HCT116 (cell line): ENCODE measurements at regions not wholly inside any gene's neighbourhood (a gene's known extent, or its start where the extent isn't known, plus 50 kb on each side); places are given as distances from the start of the nearest gene placed in this dataset.

Experiments
- ATAC-seq: fragments of 200-7000 bp; cut with Tn5 transposase; 2 replicates; pipeline ENCODE4 v1.9.1; 2020; ENCODE audit warnings: mild to moderate bottlenecking, moderate library complexity
- BruUV-seq: library from RNA; stranded (reverse); fragments of 400-500 nt; replicated peaks from 2 replicates; lab custom pipeline; 2021; lab: Mats Ljungman, UMichigan
- CTCF ChIA-PET: fragments of 300-600 bp; sonication (Branson Sonifier 250); formaldehyde crosslinking; loops from one replicate; lab custom pipeline; 2021; ENCODE audit warnings: antibody characterized with exemption; lab: Charles Lee
- POLR2A ChIA-PET: fragments of 300-600, 350-600 bp; sonication (Branson Sonifier 250); formaldehyde crosslinking; loops from one replicate; lab custom pipeline; 2021; ENCODE audit warnings: antibody characterized with exemption; lab: Charles Lee
- RAD21 ChIA-PET, 2 experiments: fragments of 300-600 bp; sonication (Branson Sonifier 250); formaldehyde crosslinking; loops; one replicate each; lab custom pipeline; 2023; ENCODE audit warnings: low total read pairs in 2 of 2; ENCODE audit not compliant: uncharacterized antibody in 2 of 2, unreplicated experiment in 2 of 2, low non-redundant PET in 1 of 2; lab: Charles Lee
- DNase-seq: peaks from one replicate; pipeline ENCODE4 v3.0.0-alpha.2; 2010; ENCODE audit warnings: low read depth, low spot score
- H2AFZ ChIP-seq: fragments of 200-600 bp; shearing (Covaris generic), sonication (generic); 2 replicates; pipeline ENCODE4 v1.6.1; 2017; ENCODE audit warnings: low read depth, mixed run types, mixed read lengths, antibody characterized with exemption, low read length; ENCODE audit not compliant: poor library complexity, severe bottlenecking
- H3K27ac ChIP-seq: 2 replicates; pipeline ENCODE4 v1.5.1; 2012; ENCODE audit warnings: low read depth, low read length
- H3K27me3 ChIP-seq: fragments of 200-600 bp; sonication (generic); 2 replicates; pipeline ENCODE4 v1.6.1; 2016; ENCODE audit warnings: mixed run types, low read length, mixed read lengths; ENCODE audit not compliant: insufficient read depth
- H3K36me3 ChIP-seq, 2 experiments: fragments of 200-500 bp in 1 of 2; fragments of 200-600 bp in 1 of 2; sonication (Bioruptor generic) in 1 of 2; sonication (generic) in 1 of 2; 2 replicates each; pipeline versions ENCODE4 v1.5.1 to v1.6.1; 2014 to 2016; ENCODE audit warnings: low read length in 2 of 2, inconsistent platforms in 1 of 2, mixed read lengths in 1 of 2, mixed run types in 1 of 2; ENCODE audit not compliant: insufficient read depth in 2 of 2, control insufficient read depth in 1 of 2
- H3K4me1 ChIP-seq, 2 experiments: fragments of 200-600 bp in 1 of 2; sonication (generic) in 1 of 2; 2 replicates each; pipeline versions ENCODE4 v1.5.1 to v1.6.1; 2012 to 2017; ENCODE audit warnings: low read length in 2 of 2, inconsistent platforms in 1 of 2, mild to moderate bottlenecking in 1 of 2, mixed read lengths in 1 of 2, mixed run types in 1 of 2, moderate library complexity in 1 of 2; ENCODE audit not compliant: insufficient read depth in 2 of 2, control insufficient read depth in 1 of 2
- H3K4me2 ChIP-seq: fragments of 200-600 bp; sonication (generic); 2 replicates; pipeline ENCODE4 v1.6.1; 2017; ENCODE audit warnings: mixed run types, low read length, mixed read lengths
- H3K4me3 ChIP-seq, 2 experiments: fragments of 200-600 bp in 1 of 2; sonication (generic) in 1 of 2; replicated peaks in 1 of 2; 2 replicates each; pipeline ENCODE4 v1.5.1; 2011 to 2016; ENCODE audit warnings: low read length in 2 of 2, control low read depth in 1 of 2, low read depth in 1 of 2, mild to moderate bottlenecking in 1 of 2, mixed read lengths in 1 of 2, mixed run types in 1 of 2
- H3K79me2 ChIP-seq: fragments of 200-600 bp; sonication (generic); 2 replicates; pipeline ENCODE4 v1.6.1; 2017; ENCODE audit warnings: mild to moderate bottlenecking, mixed run types, low read length, moderate library complexity, mixed read lengths; ENCODE audit not compliant: insufficient read depth
- H3K9ac ChIP-seq: fragments of 200-600 bp; sonication (generic); 2 replicates; pipeline ENCODE4 v1.6.1; 2016; ENCODE audit warnings: low read length, mixed read lengths
- H3K9me2 ChIP-seq: fragments of 200-600 bp; sonication (generic), shearing (Covaris generic); 2 replicates; pipeline ENCODE4 v1.6.1; 2017; ENCODE audit warnings: mixed run types, mild to moderate bottlenecking, moderate library complexity; ENCODE audit not compliant: insufficient read depth
- H3K9me3 ChIP-seq, 2 experiments: fragments of 200-500 bp in 1 of 2; fragments of 200-600 bp in 1 of 2; sonication (Bioruptor generic) in 1 of 2; sonication (generic) in 1 of 2; 2 replicates each; pipeline ENCODE4 v1.6.1; 2014 to 2017; ENCODE audit warnings: low read length in 2 of 2, mixed read lengths in 2 of 2, inconsistent platforms in 1 of 2, low read depth in 1 of 2, mild to moderate bottlenecking in 1 of 2, mixed run types in 1 of 2, moderate library complexity in 1 of 2; ENCODE audit not compliant: control insufficient read depth in 1 of 2, insufficient read depth in 1 of 2
- H4K20me1 ChIP-seq: fragments of 200-600 bp; sonication (generic), shearing (Covaris generic); 2 replicates; pipeline ENCODE4 v1.6.1; 2017; ENCODE audit warnings: mixed run types, mild to moderate bottlenecking, moderate library complexity; ENCODE audit not compliant: insufficient read depth
- CBX3 ChIP-seq: IDR thresholded peaks from 2 replicates; pipeline ENCODE4 v1.6.1; 2012; ENCODE audit warnings: low read depth
- CEBPB ChIP-seq: IDR thresholded peaks from 2 replicates; pipeline ENCODE4 v1.6.1; 2012; ENCODE audit warnings: low read depth
- EGR1 ChIP-seq: IDR thresholded peaks from 2 replicates; pipeline ENCODE4 v1.6.1; 2012; ENCODE audit warnings: low read depth
- EZH2 ChIP-seq: fragments of 200-600 bp; sonication (generic); IDR thresholded peaks from 2 replicates; pipeline ENCODE4 v1.6.1; 2017; ENCODE audit warnings: antibody characterized with exemption, mixed run types
- JUND ChIP-seq: IDR thresholded peaks from 2 replicates; pipeline ENCODE4 v1.6.1; 2012
- POLR2A ChIP-seq: IDR thresholded peaks from 2 replicates; pipeline ENCODE4 v1.7.0; 2011; ENCODE audit warnings: borderline replicate concordance; ENCODE audit not compliant: insufficient read depth, insufficient read length; ENCODE audit errors: extremely low read depth
- POLR2AphosphoS5 ChIP-seq: IDR thresholded peaks from 2 replicates; pipeline ENCODE4 v1.6.1; 2011; ENCODE audit warnings: mild to moderate bottlenecking, low read depth, low read length, moderate library complexity
- SIN3A ChIP-seq: IDR thresholded peaks from 2 replicates; pipeline ENCODE4 v1.6.1; 2012; ENCODE audit warnings: low read depth
- TCF7L2 ChIP-seq: IDR thresholded peaks from 2 replicates; pipeline ENCODE4 v1.7.0; 2011; ENCODE audit warnings: borderline replicate concordance, inconsistent platforms; ENCODE audit not compliant: insufficient read depth, insufficient read length; ENCODE audit errors: extremely low read depth
- ZNF274 ChIP-seq: fragments of 200-500 bp; sonication (Bioruptor generic); IDR thresholded peaks from 2 replicates; pipeline ENCODE4 v1.6.1; 2014; ENCODE audit warnings: mild to moderate bottlenecking, low read depth, low read length, inconsistent platforms
- intact Hi-C: fragments of 100-400 bp; cut with micrococcal nuclease; formaldehyde crosslinking; loops from 2 replicates; pipeline ENCODE4 v1.10.0; 2022
- TF ChIP-seq, protein P1 (sequence below), 3 experiments: fragments of 200-600 bp in 1 of 3; sonication (generic) in 1 of 3; IDR thresholded peaks in 2 of 3; conservative IDR thresholded peaks in 1 of 3; 2 replicates each; pipeline ENCODE4 v1.5.1; 2012 to 2017; ENCODE audit warnings: low read depth in 2 of 3, low read length in 2 of 3, antibody characterized with exemption in 1 of 3, borderline replicate concordance in 1 of 3, control low read depth in 1 of 3, mild to moderate bottlenecking in 1 of 3, mixed read lengths in 1 of 3, mixed run types in 1 of 3, moderate library complexity in 1 of 3; ENCODE audit not compliant: insufficient read depth in 1 of 3
- TF ChIP-seq, protein P2 (sequence below): IDR thresholded peaks from 2 replicates; pipeline ENCODE4 v1.6.1; 2012
- TF ChIP-seq, protein P3 (sequence below): IDR thresholded peaks from 2 replicates; pipeline ENCODE4 v1.6.1; 2012; ENCODE audit warnings: low read depth
- TF ChIP-seq, protein P4 (sequence below): IDR thresholded peaks from 2 replicates; pipeline ENCODE4 v1.6.1; 2012
- TF ChIP-seq, protein P5 (sequence below): IDR thresholded peaks from 2 replicates; pipeline ENCODE4 v1.6.1; 2011; ENCODE audit warnings: mild to moderate bottlenecking, low read length, moderate library complexity; ENCODE audit not compliant: insufficient replicate concordance; ENCODE audit errors: extremely low read depth

DNA sequence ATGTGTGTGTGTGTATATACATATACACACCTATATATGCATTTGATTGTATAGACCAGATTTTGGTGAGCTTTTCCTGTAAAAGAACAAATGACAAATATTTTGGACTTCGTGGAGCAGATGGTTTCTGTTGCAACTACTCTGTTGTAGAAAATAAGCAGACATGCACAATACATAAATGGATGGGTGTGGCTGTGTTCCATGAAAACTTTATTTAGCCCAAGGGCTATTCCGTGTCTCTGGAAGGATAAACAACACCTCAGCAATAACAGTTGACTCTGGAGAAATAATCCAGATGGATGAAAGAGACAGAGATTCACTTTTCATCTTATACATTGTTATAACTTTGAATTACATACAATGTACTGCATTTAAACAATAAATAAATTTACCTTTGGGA, 441.4 kb downstream of the CNTN3 start:
- Histone ChIP-seq H2AFZ (no peak overlapping the region), H3K4me1 (no peaks in the 10 kb centered on the region), H3K4me3 (no peak overlapping the region), H4K20me1 (no peaks in the 10 kb centered on the region), H3K27ac (no peak overlapping the region), H3K79me2 (no peaks in the 10 kb centered on the region), H3K9me3 (peaks cover 4 to 24% of the 10 kb centered on the region in 2 experiments; a peak in 3 of 4 replicates), H3K36me3 (no peaks in the 10 kb centered on the region), H3K4me2 (no peak overlapping the region), H3K27me3 (no peaks in the 10 kb centered on the region), H3K9ac (no peak overlapping the region), H3K9me2 (no peaks in the 10 kb centered on the region)
- no peak for ATAC-seq
- RAD21 ChIA-PET: no interaction called here
- DNase-seq: no peak
- intact Hi-C loops: no loop called here
- CTCF ChIA-PET: no interaction called here
- POLR2A ChIA-PET: no interaction called here
- no TSS peak for BruUV-seq
- TF ChIP-seq EZH2 (no peak), POLR2AphosphoS5 (no peak), POLR2A (no peak), ZNF274 (no peak), TCF7L2 (no peak), CEBPB (no peak), EGR1 (no peak), CBX3 (no peak), JUND (no peak), SIN3A (no peak)
- TF ChIP-seq, protein P1, sequence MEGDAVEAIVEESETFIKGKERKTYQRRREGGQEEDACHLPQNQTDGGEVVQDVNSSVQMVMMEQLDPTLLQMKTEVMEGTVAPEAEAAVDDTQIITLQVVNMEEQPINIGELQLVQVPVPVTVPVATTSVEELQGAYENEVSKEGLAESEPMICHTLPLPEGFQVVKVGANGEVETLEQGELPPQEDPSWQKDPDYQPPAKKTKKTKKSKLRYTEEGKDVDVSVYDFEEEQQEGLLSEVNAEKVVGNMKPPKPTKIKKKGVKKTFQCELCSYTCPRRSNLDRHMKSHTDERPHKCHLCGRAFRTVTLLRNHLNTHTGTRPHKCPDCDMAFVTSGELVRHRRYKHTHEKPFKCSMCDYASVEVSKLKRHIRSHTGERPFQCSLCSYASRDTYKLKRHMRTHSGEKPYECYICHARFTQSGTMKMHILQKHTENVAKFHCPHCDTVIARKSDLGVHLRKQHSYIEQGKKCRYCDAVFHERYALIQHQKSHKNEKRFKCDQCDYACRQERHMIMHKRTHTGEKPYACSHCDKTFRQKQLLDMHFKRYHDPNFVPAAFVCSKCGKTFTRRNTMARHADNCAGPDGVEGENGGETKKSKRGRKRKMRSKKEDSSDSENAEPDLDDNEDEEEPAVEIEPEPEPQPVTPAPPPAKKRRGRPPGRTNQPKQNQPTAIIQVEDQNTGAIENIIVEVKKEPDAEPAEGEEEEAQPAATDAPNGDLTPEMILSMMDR (IDR thresholded peaks at IDR 0.05 in 2 of 3, conservative IDR thresholded peaks at IDR 0.05 in 1 of 3; ENCODE audit: borderline replicate concordance in 1 of 3, insufficient read depth in 1 of 3, low read depth in 2 of 3, low read length in 2 of 3): no peak
- TF ChIP-seq, protein P2, sequence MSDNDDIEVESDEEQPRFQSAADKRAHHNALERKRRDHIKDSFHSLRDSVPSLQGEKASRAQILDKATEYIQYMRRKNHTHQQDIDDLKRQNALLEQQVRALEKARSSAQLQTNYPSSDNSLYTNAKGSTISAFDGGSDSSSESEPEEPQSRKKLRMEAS: no peak
- TF ChIP-seq, protein P3, sequence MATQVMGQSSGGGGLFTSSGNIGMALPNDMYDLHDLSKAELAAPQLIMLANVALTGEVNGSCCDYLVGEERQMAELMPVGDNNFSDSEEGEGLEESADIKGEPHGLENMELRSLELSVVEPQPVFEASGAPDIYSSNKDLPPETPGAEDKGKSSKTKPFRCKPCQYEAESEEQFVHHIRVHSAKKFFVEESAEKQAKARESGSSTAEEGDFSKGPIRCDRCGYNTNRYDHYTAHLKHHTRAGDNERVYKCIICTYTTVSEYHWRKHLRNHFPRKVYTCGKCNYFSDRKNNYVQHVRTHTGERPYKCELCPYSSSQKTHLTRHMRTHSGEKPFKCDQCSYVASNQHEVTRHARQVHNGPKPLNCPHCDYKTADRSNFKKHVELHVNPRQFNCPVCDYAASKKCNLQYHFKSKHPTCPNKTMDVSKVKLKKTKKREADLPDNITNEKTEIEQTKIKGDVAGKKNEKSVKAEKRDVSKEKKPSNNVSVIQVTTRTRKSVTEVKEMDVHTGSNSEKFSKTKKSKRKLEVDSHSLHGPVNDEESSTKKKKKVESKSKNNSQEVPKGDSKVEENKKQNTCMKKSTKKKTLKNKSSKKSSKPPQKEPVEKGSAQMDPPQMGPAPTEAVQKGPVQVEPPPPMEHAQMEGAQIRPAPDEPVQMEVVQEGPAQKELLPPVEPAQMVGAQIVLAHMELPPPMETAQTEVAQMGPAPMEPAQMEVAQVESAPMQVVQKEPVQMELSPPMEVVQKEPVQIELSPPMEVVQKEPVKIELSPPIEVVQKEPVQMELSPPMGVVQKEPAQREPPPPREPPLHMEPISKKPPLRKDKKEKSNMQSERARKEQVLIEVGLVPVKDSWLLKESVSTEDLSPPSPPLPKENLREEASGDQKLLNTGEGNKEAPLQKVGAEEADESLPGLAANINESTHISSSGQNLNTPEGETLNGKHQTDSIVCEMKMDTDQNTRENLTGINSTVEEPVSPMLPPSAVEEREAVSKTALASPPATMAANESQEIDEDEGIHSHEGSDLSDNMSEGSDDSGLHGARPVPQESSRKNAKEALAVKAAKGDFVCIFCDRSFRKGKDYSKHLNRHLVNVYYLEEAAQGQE: no peak
- TF ChIP-seq, protein P4, sequence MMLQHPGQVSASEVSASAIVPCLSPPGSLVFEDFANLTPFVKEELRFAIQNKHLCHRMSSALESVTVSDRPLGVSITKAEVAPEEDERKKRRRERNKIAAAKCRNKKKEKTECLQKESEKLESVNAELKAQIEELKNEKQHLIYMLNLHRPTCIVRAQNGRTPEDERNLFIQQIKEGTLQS: no peak
- TF ChIP-seq, protein P5, sequence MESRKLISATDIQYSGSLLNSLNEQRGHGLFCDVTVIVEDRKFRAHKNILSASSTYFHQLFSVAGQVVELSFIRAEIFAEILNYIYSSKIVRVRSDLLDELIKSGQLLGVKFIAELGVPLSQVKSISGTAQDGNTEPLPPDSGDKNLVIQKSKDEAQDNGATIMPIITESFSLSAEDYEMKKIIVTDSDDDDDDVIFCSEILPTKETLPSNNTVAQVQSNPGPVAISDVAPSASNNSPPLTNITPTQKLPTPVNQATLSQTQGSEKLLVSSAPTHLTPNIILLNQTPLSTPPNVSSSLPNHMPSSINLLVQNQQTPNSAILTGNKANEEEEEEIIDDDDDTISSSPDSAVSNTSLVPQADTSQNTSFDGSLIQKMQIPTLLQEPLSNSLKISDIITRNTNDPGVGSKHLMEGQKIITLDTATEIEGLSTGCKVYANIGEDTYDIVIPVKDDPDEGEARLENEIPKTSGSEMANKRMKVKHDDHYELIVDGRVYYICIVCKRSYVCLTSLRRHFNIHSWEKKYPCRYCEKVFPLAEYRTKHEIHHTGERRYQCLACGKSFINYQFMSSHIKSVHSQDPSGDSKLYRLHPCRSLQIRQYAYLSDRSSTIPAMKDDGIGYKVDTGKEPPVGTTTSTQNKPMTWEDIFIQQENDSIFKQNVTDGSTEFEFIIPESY: no peak
